ENCODE measurements at regions not wholly inside any gene's neighbourhood (a gene's known extent, or its start where the extent isn't known, plus 50 kb on each side); places are given as distances from the start of the nearest gene placed in this dataset.

DNA sequence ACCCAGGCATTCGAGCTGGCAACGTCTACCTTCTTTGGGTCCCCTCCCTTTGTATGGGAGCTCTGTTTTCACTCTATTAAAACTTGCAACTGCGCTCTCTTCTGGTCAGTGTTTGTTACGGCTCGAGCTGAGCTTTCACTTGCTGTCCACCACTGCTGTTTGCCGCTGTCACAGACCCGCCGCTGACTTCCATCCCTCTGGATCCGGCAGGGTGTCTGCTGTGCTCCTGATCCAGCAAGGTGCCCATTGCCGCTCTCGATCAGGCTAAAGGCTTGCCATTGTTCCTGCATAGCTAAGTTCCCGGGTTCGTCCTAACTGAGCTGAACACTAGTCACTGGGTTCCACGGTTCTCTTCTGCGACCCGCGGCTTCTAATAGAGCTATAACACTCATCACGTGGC lies 183.5 kb upstream of the GALNTL6 start:
- Histone ChIP-seq H3K27me3 (replicated peaks; ENCODE audit: control insufficient read depth, insufficient read depth, low read length) (no peaks in the 10 kb centered on the region), H3K4me3 (ENCODE audit: low read length) (no peak overlapping the region), H3K9me3 (ENCODE audit: control insufficient read depth, low read length) (peaks cover 3% of the 10 kb centered on the region), H3K4me1 (ENCODE audit: control insufficient read depth, insufficient read depth, low read length) (no peaks in the 10 kb centered on the region), H3K36me3 (ENCODE audit: control insufficient read depth, insufficient read depth, low read length, severe bottlenecking) (no peaks in the 10 kb centered on the region), H3K9ac (ENCODE audit: low read length) (no peak overlapping the region)
- no peak for DNase-seq (ENCODE audit: low read depth)

- H3K9ac ChIP-seq (ENCODE audit: low read length), result no peak overlapping the region
- no peak overlapping the region for H3K4me3 ChIP-seq (ENCODE audit: low read length)
- DNase-seq (ENCODE audit: low read depth), result no peak
- no peaks in the 10 kb centered on the region for H3K4me1 ChIP-seq (ENCODE audit: control insufficient read depth, insufficient read depth, low read length)
- peaks cover 3% of the 10 kb centered on the region for H3K9me3 ChIP-seq (ENCODE audit: control insufficient read depth, low read length)
- H3K36me3 ChIP-seq (ENCODE audit: control insufficient read depth, insufficient read depth, low read length, severe bottlenecking), result no peaks in the 10 kb centered on the region
- no peaks in the 10 kb centered on the region for H3K27me3 ChIP-seq (replicated peaks; ENCODE audit: control insufficient read depth, insufficient read depth, low read length)
Measured at GRCh38 chr4:171629182-171629581, 184.0 kb upstream of the GALNTL6 start.

DNA sequence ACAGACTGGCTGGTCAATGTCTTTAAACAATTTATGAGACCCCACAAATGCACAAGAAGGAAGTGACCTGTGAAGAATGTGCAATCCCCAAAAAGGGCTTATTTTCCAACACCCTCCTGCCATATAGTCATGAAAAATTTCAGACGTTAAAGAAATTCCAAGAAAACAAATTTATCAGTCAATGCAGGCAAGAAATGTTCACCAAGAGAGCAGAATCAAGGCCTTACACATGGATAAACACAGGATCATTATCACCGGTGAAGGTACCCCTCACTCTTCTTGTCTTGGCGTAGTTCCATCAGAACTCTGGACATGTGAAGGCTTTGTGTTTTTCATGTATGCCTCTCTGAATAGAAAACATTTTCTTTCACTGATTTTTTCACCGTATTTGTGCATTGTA lies 186.7 kb upstream of the GALNTL6 start:
- H3K9ac ChIP-seq (ENCODE audit: low read length), result no peak overlapping the region
- H3K9me3 ChIP-seq (ENCODE audit: control insufficient read depth, low read length), result peaks cover 3% of the 10 kb centered on the region
- H3K4me3 ChIP-seq (ENCODE audit: low read length), result no peak overlapping the region
- H3K27me3 ChIP-seq (replicated peaks; ENCODE audit: control insufficient read depth, insufficient read depth, low read length), result no peaks in the 10 kb centered on the region
- DNase-seq (ENCODE audit: low read depth), result no peak
- no peaks in the 10 kb centered on the region for H3K36me3 ChIP-seq (ENCODE audit: control insufficient read depth, insufficient read depth, low read length, severe bottlenecking)
- no peaks in the 10 kb centered on the region for H3K4me1 ChIP-seq (ENCODE audit: control insufficient read depth, insufficient read depth, low read length)

GRCh38 chr4:171622729-171623128 lies 190.5 kb upstream of the GALNTL6 start:
- H3K36me3 ChIP-seq (ENCODE audit: control insufficient read depth, insufficient read depth, low read length, severe bottlenecking), result no peaks in the 10 kb centered on the region
- peaks cover 3% of the 10 kb centered on the region for H3K9me3 ChIP-seq (ENCODE audit: control insufficient read depth, low read length)
- H3K27me3 ChIP-seq (replicated peaks; ENCODE audit: control insufficient read depth, insufficient read depth, low read length), result no peaks in the 10 kb centered on the region
- no peak overlapping the region for H3K9ac ChIP-seq (ENCODE audit: low read length)
- no peaks in the 10 kb centered on the region for H3K4me1 ChIP-seq (ENCODE audit: control insufficient read depth, insufficient read depth, low read length)
- H3K4me3 ChIP-seq (ENCODE audit: low read length), result no peak overlapping the region
- no peak for DNase-seq (ENCODE audit: low read depth)

DNA sequence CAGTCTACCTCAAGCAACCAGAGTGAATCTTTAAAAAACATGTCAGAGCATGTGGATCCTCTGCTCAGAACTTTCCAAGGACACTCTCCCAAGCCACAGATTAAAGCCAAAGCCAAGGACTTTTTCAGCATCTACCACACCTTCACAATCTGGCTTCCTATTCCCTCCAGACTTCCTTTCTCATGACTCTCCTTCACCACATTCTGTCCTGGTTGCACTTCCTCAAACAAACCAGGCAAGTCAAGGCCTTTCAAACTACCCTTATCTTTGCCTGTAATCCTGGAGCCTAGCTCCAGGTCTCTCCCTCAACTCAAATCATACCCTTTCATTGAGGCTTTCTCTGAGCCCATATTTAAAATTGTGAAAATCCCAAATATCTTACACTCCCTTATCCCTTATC lies 191.6 kb upstream of the GALNTL6 start:
- Histone ChIP-seq H3K9ac (ENCODE audit: low read length) (no peak overlapping the region), H3K27me3 (replicated peaks; ENCODE audit: control insufficient read depth, insufficient read depth, low read length) (no peaks in the 10 kb centered on the region), H3K9me3 (ENCODE audit: control insufficient read depth, low read length) (no peaks in the 10 kb centered on the region), H3K36me3 (ENCODE audit: control insufficient read depth, insufficient read depth, low read length, severe bottlenecking) (no peaks in the 10 kb centered on the region), H3K4me1 (ENCODE audit: control insufficient read depth, insufficient read depth, low read length) (no peaks in the 10 kb centered on the region), H3K4me3 (ENCODE audit: low read length) (no peak overlapping the region)
- no peak for DNase-seq (ENCODE audit: low read depth)

- Histone ChIP-seq H3K4me3 (ENCODE audit: low read length) (no peak overlapping the region), H3K36me3 (ENCODE audit: control insufficient read depth, insufficient read depth, low read length, severe bottlenecking) (no peaks in the 10 kb centered on the region), H3K9ac (ENCODE audit: low read length) (no peak overlapping the region), H3K27me3 (replicated peaks; ENCODE audit: control insufficient read depth, insufficient read depth, low read length) (no peaks in the 10 kb centered on the region), H3K9me3 (ENCODE audit: control insufficient read depth, low read length) (peaks cover 3% of the 10 kb centered on the region), H3K4me1 (ENCODE audit: control insufficient read depth, insufficient read depth, low read length) (no peaks in the 10 kb centered on the region)
- DNase-seq (ENCODE audit: low read depth), result no peak
Measured at GRCh38 chr4:171612907-171613306, 200.3 kb upstream of the GALNTL6 start.

- Histone ChIP-seq H3K4me1 (ENCODE audit: control insufficient read depth, insufficient read depth, low read length) (no peaks in the 10 kb centered on the region), H3K9ac (ENCODE audit: low read length) (no peak overlapping the region), H3K36me3 (ENCODE audit: control insufficient read depth, insufficient read depth, low read length, severe bottlenecking) (no peaks in the 10 kb centered on the region), H3K27me3 (replicated peaks; ENCODE audit: control insufficient read depth, insufficient read depth, low read length) (no peaks in the 10 kb centered on the region), H3K9me3 (ENCODE audit: control insufficient read depth, low read length) (no peaks in the 10 kb centered on the region), H3K4me3 (ENCODE audit: low read length) (no peak overlapping the region)
- no peak for DNase-seq (ENCODE audit: low read depth)
Measured at GRCh38 chr4:171602638-171603355, 210.4 kb upstream of the GALNTL6 start.

DNA sequence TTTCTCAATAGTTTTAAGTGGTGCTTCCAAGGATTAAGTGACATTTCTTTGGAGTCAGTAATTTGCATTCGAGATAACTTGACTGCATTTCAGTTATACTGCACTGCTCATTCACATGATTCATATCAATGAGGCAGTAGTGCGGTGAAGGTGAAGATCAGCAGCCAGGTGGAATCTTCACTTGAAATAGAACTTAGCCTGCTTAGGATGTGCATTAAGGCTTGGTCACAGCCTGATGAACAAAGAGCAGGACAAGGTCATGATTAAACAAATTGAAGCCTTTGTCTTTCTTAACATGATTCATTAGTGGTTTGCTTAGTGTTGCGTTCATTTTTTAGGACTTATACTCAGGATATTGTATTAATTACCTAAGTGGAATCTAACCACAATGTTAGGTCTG lies 212.1 kb upstream of the GALNTL6 start:
- Histone ChIP-seq H3K9ac (ENCODE audit: low read length) (no peak overlapping the region), H3K27me3 (replicated peaks; ENCODE audit: control insufficient read depth, insufficient read depth, low read length) (no peaks in the 10 kb centered on the region), H3K4me3 (ENCODE audit: low read length) (no peak overlapping the region), H3K36me3 (ENCODE audit: control insufficient read depth, insufficient read depth, low read length, severe bottlenecking) (no peaks in the 10 kb centered on the region), H3K4me1 (ENCODE audit: control insufficient read depth, insufficient read depth, low read length) (no peaks in the 10 kb centered on the region), H3K9me3 (ENCODE audit: control insufficient read depth, low read length) (no peaks in the 10 kb centered on the region)
- DNase-seq (ENCODE audit: low read depth), result no peak

GRCh38 chr4:171599628-171600027 lies 213.6 kb upstream of the GALNTL6 start:
- no peak overlapping the region for H3K9ac ChIP-seq (ENCODE audit: low read length)
- H3K27me3 ChIP-seq (replicated peaks; ENCODE audit: control insufficient read depth, insufficient read depth, low read length), result no peaks in the 10 kb centered on the region
- H3K9me3 ChIP-seq (ENCODE audit: control insufficient read depth, low read length), result no peaks in the 10 kb centered on the region
- no peak overlapping the region for H3K4me3 ChIP-seq (ENCODE audit: low read length)
- H3K4me1 ChIP-seq (ENCODE audit: control insufficient read depth, insufficient read depth, low read length), result no peaks in the 10 kb centered on the region
- H3K36me3 ChIP-seq (ENCODE audit: control insufficient read depth, insufficient read depth, low read length, severe bottlenecking), result no peaks in the 10 kb centered on the region
- no peak for DNase-seq (ENCODE audit: low read depth)

- Histone ChIP-seq H3K9me3 (ENCODE audit: control insufficient read depth, low read length) (no peaks in the 10 kb centered on the region), H3K9ac (ENCODE audit: low read length) (no peak overlapping the region), H3K4me3 (ENCODE audit: low read length) (no peak overlapping the region), H3K4me1 (ENCODE audit: control insufficient read depth, insufficient read depth, low read length) (no peaks in the 10 kb centered on the region), H3K27me3 (replicated peaks; ENCODE audit: control insufficient read depth, insufficient read depth, low read length) (no peaks in the 10 kb centered on the region), H3K36me3 (ENCODE audit: control insufficient read depth, insufficient read depth, low read length, severe bottlenecking) (no peaks in the 10 kb centered on the region)
- no peak for DNase-seq (ENCODE audit: low read depth)
Measured at GRCh38 chr4:171594293-171594692, 218.9 kb upstream of the GALNTL6 start.

DNA sequence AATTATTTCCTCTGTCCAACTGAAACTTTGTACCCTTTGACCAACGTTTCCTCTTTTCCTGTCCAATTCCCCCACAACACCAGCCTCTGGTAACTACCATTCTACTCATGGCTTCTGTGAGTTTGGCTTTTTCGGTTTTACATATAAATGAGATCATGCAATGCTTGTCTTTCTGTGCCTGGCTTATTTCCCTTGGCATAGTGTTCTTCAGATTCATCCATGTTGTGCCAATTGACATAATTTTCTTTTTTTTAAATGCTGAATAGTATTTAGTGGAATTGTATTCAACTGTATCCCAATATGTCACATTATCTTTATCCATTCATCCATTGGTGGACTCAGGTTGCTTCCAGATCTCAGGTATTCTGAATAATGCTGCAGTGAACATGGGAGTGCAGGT lies 222.5 kb upstream of the GALNTL6 start:
- DNase-seq (ENCODE audit: low read depth), result no peak

GRCh38 chr4:171588764-171589163 lies 224.4 kb upstream of the GALNTL6 start:
- Histone ChIP-seq H3K4me1 (ENCODE audit: control insufficient read depth, insufficient read depth, low read length) (no peaks in the 10 kb centered on the region), H3K9ac (ENCODE audit: low read length) (no peak overlapping the region), H3K27me3 (replicated peaks; ENCODE audit: control insufficient read depth, insufficient read depth, low read length) (no peaks in the 10 kb centered on the region), H3K36me3 (ENCODE audit: control insufficient read depth, insufficient read depth, low read length, severe bottlenecking) (no peaks in the 10 kb centered on the region), H3K9me3 (ENCODE audit: control insufficient read depth, low read length) (no peaks in the 10 kb centered on the region), H3K4me3 (ENCODE audit: low read length) (no peak overlapping the region)
- DNase-seq (ENCODE audit: low read depth), result no peak

More for the DNA sequence above, 222.5 kb upstream of the GALNTL6 start:
- no peaks in the 10 kb centered on the region for H3K27me3 ChIP-seq (replicated peaks; ENCODE audit: control insufficient read depth, insufficient read depth, low read length)
- H3K36me3 ChIP-seq (ENCODE audit: control insufficient read depth, insufficient read depth, low read length, severe bottlenecking), result no peaks in the 10 kb centered on the region
- H3K9me3 ChIP-seq (ENCODE audit: control insufficient read depth, low read length), result no peaks in the 10 kb centered on the region
- H3K4me1 ChIP-seq (ENCODE audit: control insufficient read depth, insufficient read depth, low read length), result no peaks in the 10 kb centered on the region
- no peak overlapping the region for H3K9ac ChIP-seq (ENCODE audit: low read length)
- no peak overlapping the region for H3K4me3 ChIP-seq (ENCODE audit: low read length)
